Activated CD4-positive, alpha-beta T cell treated with anti-CD3 and anti-CD28 coated beads, Interleukin-2, amount 10 ng/mL, durations not matched to agents 7 days and 5 days (primary cell): ENCODE measurements at regions not wholly inside any gene's neighbourhood (a gene's known extent, or its start where the extent isn't known, plus 50 kb on each side); places are given as distances from the start of the nearest gene placed in this dataset.
"Not testable (repeated sequence)": the region's sequence is repeated elsewhere in the genome, so short reads cannot be mapped to it uniquely, and the experiment has no call there.

Source experiments
- CTCF ChIA-PET: fragments of 350-600 bp; sonication (Branson Sonifier 250); formaldehyde crosslinking; loops from one replicate; lab custom pipeline; 2021; ENCODE audit warnings: antibody characterized with exemption; lab: Charles Lee
- POLR2A ChIA-PET: fragments of 350-600 bp; sonication (Branson Sonifier 250); formaldehyde crosslinking; loops from one replicate; lab custom pipeline; 2021; ENCODE audit warnings: antibody characterized with exemption; lab: Charles Lee
- DNase-seq: peaks from one replicate; pipeline ENCODE4 v3.0.0-alpha.2; 2020
- H3K27ac Mint-ChIP-seq: one replicate; pipeline ENCODE4 v1.8.0; 2021; ENCODE audit warnings: mild to moderate bottlenecking, moderate library complexity, mixed read lengths
- H3K27me3 Mint-ChIP-seq: one replicate; pipeline ENCODE4 v1.8.0; 2021; ENCODE audit warnings: mixed read lengths
- H3K36me3 Mint-ChIP-seq: one replicate; pipeline ENCODE4 v1.8.0; 2021; ENCODE audit warnings: low read depth, mixed read lengths
- H3K4me1 Mint-ChIP-seq: one replicate; pipeline ENCODE4 v1.8.0; 2021; ENCODE audit warnings: mixed read lengths
- H3K4me3 Mint-ChIP-seq: one replicate; pipeline ENCODE4 v1.8.0; 2021; ENCODE audit warnings: mild to moderate bottlenecking, moderate library complexity, mixed read lengths
- H3K9me3 Mint-ChIP-seq: one replicate; pipeline ENCODE4 v1.8.0; 2021; ENCODE audit warnings: mixed read lengths

- POLR2A ChIA-PET: no interaction called here
These were observed 329.6 kb downstream of the SLITRK5 start for GRCh38 chr13:88000787-88001186.

GRCh38 chr13:88005188-88005587 is 334.0 kb downstream of the SLITRK5 start:
- no peak overlapping the region for H3K4me3 Mint-ChIP-seq
- ChIA-PET CTCF (no interaction called here), POLR2A (no interaction called here)
- no peaks in the 10 kb centered on the region for H3K27me3 Mint-ChIP-seq
- H3K27ac Mint-ChIP-seq: no peak overlapping the region
- H3K9me3 Mint-ChIP-seq: no peaks in the 10 kb centered on the region
- DNase-seq: no peak
- no peaks in the 10 kb centered on the region for H3K36me3 Mint-ChIP-seq
- no peaks in the 10 kb centered on the region for H3K4me1 Mint-ChIP-seq

More at GRCh38 chr13:88000787-88001186, 329.6 kb downstream of the SLITRK5 start:
- no peak for DNase-seq
- Mint-ChIP-seq H3K9me3 (no peaks in the 10 kb centered on the region), H3K36me3 (no peaks in the 10 kb centered on the region), H3K27me3 (no peaks in the 10 kb centered on the region), H3K27ac (no peak overlapping the region), H3K4me1 (no peaks in the 10 kb centered on the region), H3K4me3 (no peak overlapping the region)
- CTCF ChIA-PET: interaction anchor here (0.6 kb wide), 1 partner anchor 42 kb away, joined by 3 read pairs; no protein-coding TSS in a partner anchor

- no peak overlapping the region for H3K4me3 Mint-ChIP-seq
- POLR2A ChIA-PET: no interaction called here
- no peaks in the 10 kb centered on the region for H3K27me3 Mint-ChIP-seq
- peaks cover 10% of the 10 kb centered on the region for H3K9me3 Mint-ChIP-seq
- no peaks in the 10 kb centered on the region for H3K4me1 Mint-ChIP-seq
- CTCF ChIA-PET: no interaction called here
- no peak for DNase-seq
- no peak overlapping the region for H3K27ac Mint-ChIP-seq
- no peaks in the 10 kb centered on the region for H3K36me3 Mint-ChIP-seq
These were observed 343.4 kb downstream of the SLITRK5 start for GRCh38 chr13:88014527-88014926.

- no peaks in the 10 kb centered on the region for H3K27me3 Mint-ChIP-seq
- CTCF ChIA-PET: no interaction called here
- H3K9me3 Mint-ChIP-seq: peaks cover 7% of the 10 kb centered on the region
- POLR2A ChIA-PET: interaction anchor here (0.7 kb wide), 1 partner anchor 1000 kb away, joined by 3 read pairs; no protein-coding TSS in a partner anchor
- no peaks in the 10 kb centered on the region for H3K4me1 Mint-ChIP-seq
- no peak for DNase-seq
- H3K27ac Mint-ChIP-seq: no peak overlapping the region
- no peak overlapping the region for H3K4me3 Mint-ChIP-seq
- H3K36me3 Mint-ChIP-seq: no peaks in the 10 kb centered on the region
These were observed 351.4 kb downstream of the SLITRK5 start for GRCh38 chr13:88022431-88023208.

- Mint-ChIP-seq H3K4me3 (no peak overlapping the region), H3K36me3 (no peaks in the 10 kb centered on the region), H3K27me3 (no peaks in the 10 kb centered on the region), H3K27ac (no peak overlapping the region), H3K4me1 (no peaks in the 10 kb centered on the region), H3K9me3 (no peaks in the 10 kb centered on the region)
- ChIA-PET CTCF (no interaction called here), POLR2A (no interaction called here)
- no peak for DNase-seq
These were observed 355.1 kb downstream of the SLITRK5 start for GRCh38 chr13:88026241-88026640.

GRCh38 chr13:88031980-88032559 is 360.9 kb downstream of the SLITRK5 start:
- no peak for DNase-seq
- ChIA-PET POLR2A (no interaction called here), CTCF (no interaction called here)
- Mint-ChIP-seq H3K27ac (no peak overlapping the region), H3K36me3 (no peaks in the 10 kb centered on the region), H3K4me3 (no peak overlapping the region), H3K4me1 (no peaks in the 10 kb centered on the region), H3K27me3 (no peaks in the 10 kb centered on the region), H3K9me3 (no peaks in the 10 kb centered on the region)

GRCh38 chr13:88036205-88036604 is 365.0 kb downstream of the SLITRK5 start:
- H3K9me3 Mint-ChIP-seq, H3K27ac Mint-ChIP-seq, H3K36me3 Mint-ChIP-seq, H3K27me3 Mint-ChIP-seq, DNase-seq, POLR2A ChIA-PET, CTCF ChIA-PET, H3K4me3 Mint-ChIP-seq, H3K4me1 Mint-ChIP-seq: not testable (repeated sequence)

- H3K27me3 Mint-ChIP-seq: no peaks in the 10 kb centered on the region
- CTCF ChIA-PET: no interaction called here
- no peak for DNase-seq
- POLR2A ChIA-PET: no interaction called here
- no peak overlapping the region for H3K27ac Mint-ChIP-seq
- H3K36me3 Mint-ChIP-seq: no peaks in the 10 kb centered on the region
- H3K4me3 Mint-ChIP-seq: no peak overlapping the region
- H3K4me1 Mint-ChIP-seq: no peaks in the 10 kb centered on the region
- no peaks in the 10 kb centered on the region for H3K9me3 Mint-ChIP-seq
These were observed 371.3 kb downstream of the SLITRK5 start for GRCh38 chr13:88042489-88042888.

- Mint-ChIP-seq H3K27me3 (no peaks in the 10 kb centered on the region), H3K36me3 (no peaks in the 10 kb centered on the region), H3K9me3 (peaks cover 12% of the 10 kb centered on the region), H3K27ac (no peak overlapping the region), H3K4me1 (no peaks in the 10 kb centered on the region), H3K4me3 (no peak overlapping the region)
- DNase-seq: no peak
- ChIA-PET CTCF (interaction anchor here (0.9 kb wide), 1 partner anchor 121 kb away, joined by 3 read pairs; no protein-coding TSS in a partner anchor), POLR2A (no interaction called here)
These were observed 380.7 kb downstream of the SLITRK5 start for GRCh38 chr13:88051746-88052482.

- POLR2A ChIA-PET: no interaction called here
- Mint-ChIP-seq H3K36me3 (no peaks in the 10 kb centered on the region), H3K27ac (no peak overlapping the region), H3K4me3 (no peak overlapping the region), H3K9me3 (peaks cover 4% of the 10 kb centered on the region), H3K27me3 (no peaks in the 10 kb centered on the region), H3K4me1 (no peaks in the 10 kb centered on the region)
- CTCF ChIA-PET: no interaction called here
- DNase-seq: no peak
These were observed 392.6 kb downstream of the SLITRK5 start for GRCh38 chr13:88063741-88064140.

GRCh38 chr13:88066847-88067246 is 395.7 kb downstream of the SLITRK5 start:
- ChIA-PET CTCF (no interaction called here), POLR2A (no interaction called here)
- Mint-ChIP-seq H3K27ac (no peak overlapping the region), H3K9me3 (peaks cover 2% of the 10 kb centered on the region), H3K4me3 (no peak overlapping the region), H3K36me3 (no peaks in the 10 kb centered on the region), H3K4me1 (no peaks in the 10 kb centered on the region), H3K27me3 (no peaks in the 10 kb centered on the region)
- DNase-seq: no peak

GRCh38 chr13:88068316-88068715 is 397.1 kb downstream of the SLITRK5 start:
- ChIA-PET POLR2A (no interaction called here), CTCF (no interaction called here)
- no peaks in the 10 kb centered on the region for H3K36me3 Mint-ChIP-seq
- H3K27me3 Mint-ChIP-seq: no peaks in the 10 kb centered on the region
- peaks cover 2% of the 10 kb centered on the region for H3K9me3 Mint-ChIP-seq
- no peak overlapping the region for H3K4me3 Mint-ChIP-seq
- H3K4me1 Mint-ChIP-seq: no peaks in the 10 kb centered on the region
- DNase-seq: no peak
- H3K27ac Mint-ChIP-seq: no peak overlapping the region

- H3K4me1 Mint-ChIP-seq: no peaks in the 10 kb centered on the region
- H3K9me3 Mint-ChIP-seq: peaks cover 2% of the 10 kb centered on the region
- DNase-seq: no peak
- POLR2A ChIA-PET: no interaction called here
- no peak overlapping the region for H3K4me3 Mint-ChIP-seq
- no peaks in the 10 kb centered on the region for H3K27me3 Mint-ChIP-seq
- H3K27ac Mint-ChIP-seq: no peak overlapping the region
- CTCF ChIA-PET: no interaction called here
- H3K36me3 Mint-ChIP-seq: no peaks in the 10 kb centered on the region
These were observed 397.8 kb downstream of the SLITRK5 start for GRCh38 chr13:88068975-88069374.
